ENCODE measurements at regions not wholly inside any gene's neighbourhood (a gene's known extent, or its start where the extent isn't known, plus 50 kb on each side); places are given as distances from the start of the nearest gene placed in this dataset.

GRCh38 chr10:105971460-105971859 lies 1193.0 kb downstream of the SORCS1 start:
- TF ChIP-seq CTCF (IDR thresholded peaks at IDR 0.05) (no peak), POLR2A (IDR thresholded peaks at IDR 0.05) (no peak)

Measured in suprapubic skin (tissue), 3 donors.